NB4 (cell line): ENCODE measurements at regions not wholly inside any gene's neighbourhood (a gene's known extent, or its start where the extent isn't known, plus 50 kb on each side); places are given as distances from the start of the nearest gene placed in this dataset.

Experiments used
- DNase-seq: peaks from one replicate; pipeline ENCODE4 v3.0.0; 2010; ENCODE audit warnings: low read depth
- H3K4me3 ChIP-seq: one replicate; pipeline ENCODE4 v1.5.1; 2011; ENCODE audit warnings: mild to moderate bottlenecking, low read depth, low read length, moderate library complexity
- CTCF ChIP-seq: IDR thresholded peaks from one replicate; pipeline ENCODE4 v1.5.1; 2012; ENCODE audit warnings: low read depth, low read length
- MAX ChIP-seq: IDR thresholded peaks from 2 replicates; pipeline ENCODE4 v1.6.1; 2011; ENCODE audit warnings: low read depth, low read length
- MYC ChIP-seq: IDR thresholded peaks from 2 replicates; pipeline ENCODE4 v1.6.1; 2011; ENCODE audit warnings: low read depth, low read length
- POLR2A ChIP-seq: IDR thresholded peaks from 2 replicates; pipeline ENCODE4 v1.6.1; 2011; ENCODE audit warnings: mild to moderate bottlenecking; ENCODE audit not compliant: insufficient read length; ENCODE audit errors: extremely low read depth

- DNase-seq, result no peak
- TF ChIP-seq POLR2A (no peak), MAX (no peak), MYC (no peak), CTCF (no peak)
- H3K4me3 ChIP-seq, result no peak overlapping the region
Measured at GRCh38 chr4:98779088-98779487, 120.7 kb upstream of the TSPAN5 start.

- no peak overlapping the region for H3K4me3 ChIP-seq
- no peak for TF ChIP-seq MAX
- TF ChIP-seq POLR2A, result no peak
- no peak for TF ChIP-seq CTCF
- no peak for TF ChIP-seq MYC
- peak; percentile 35 for DNase-seq
Measured at GRCh38 chr4:98778206-98778605, 119.8 kb upstream of the TSPAN5 start.

GRCh38 chr4:98775672-98776071 is 117.3 kb upstream of the TSPAN5 start:
- no peak overlapping the region for H3K4me3 ChIP-seq
- no peak for DNase-seq
- no peak for TF ChIP-seq MYC
- TF ChIP-seq POLR2A, result no peak
- no peak for TF ChIP-seq CTCF
- no peak for TF ChIP-seq MAX

GRCh38 chr4:98773638-98774037 is 115.2 kb upstream of the TSPAN5 start:
- TF ChIP-seq MAX, result no peak
- no peak for TF ChIP-seq POLR2A
- no peak for TF ChIP-seq CTCF
- TF ChIP-seq MYC, result no peak
- DNase-seq, result no peak
- no peak overlapping the region for H3K4me3 ChIP-seq

- DNase-seq, result no peak
Measured at GRCh38 chr4:98771959-98772632, 113.7 kb upstream of the TSPAN5 start.

More at GRCh38 chr4:98771959-98772632, 113.7 kb upstream of the TSPAN5 start:
- TF ChIP-seq MAX (no peak), POLR2A (no peak), CTCF (no peak), MYC (no peak)
- H3K4me3 ChIP-seq, result no peak overlapping the region
